WTC11 (cell line): ENCODE measurements at regions not wholly inside any gene's neighbourhood (a gene's known extent, or its start where the extent isn't known, plus 50 kb on each side); places are given as distances from the start of the nearest gene placed in this dataset.

ENCODE experiments used
- ATAC-seq: fragments of 200-7000 bp; cut with Tn5 transposase; 2 replicates; pipeline ENCODE4 v1.10.0; 2021; ENCODE audit warnings: mild to moderate bottlenecking, moderate library complexity
- CTCF ChIA-PET: fragments of 300-600 bp; sonication (Branson Sonifier 250); formaldehyde crosslinking; loops from one replicate; lab custom pipeline; 2021; ENCODE audit warnings: antibody characterized with exemption; lab: Charles Lee
- POLR2A ChIA-PET: fragments of 350-600 bp; sonication (Branson Sonifier 250); formaldehyde crosslinking; loops from one replicate; lab custom pipeline; 2021; ENCODE audit warnings: antibody characterized with exemption; lab: Charles Lee
- DNase-seq: peaks from one replicate; pipeline ENCODE4 v3.0.0; 2021; ENCODE audit warnings: low spot score
- H3K27ac Mint-ChIP-seq: 2 replicates; pipeline ENCODE4 v1.8.0; 2021; ENCODE audit warnings: mixed read lengths
- H3K27me3 Mint-ChIP-seq: 2 replicates; pipeline ENCODE4 v1.8.0; 2021; ENCODE audit warnings: low read depth, mild to moderate bottlenecking, moderate library complexity, mixed read lengths
- H3K36me3 Mint-ChIP-seq: 2 replicates; pipeline ENCODE4 v1.8.0; 2021; ENCODE audit warnings: mixed read lengths
- H3K4me1 Mint-ChIP-seq: 2 replicates; pipeline ENCODE4 v1.8.0; 2022; ENCODE audit warnings: mixed read lengths
- H3K4me3 Mint-ChIP-seq: 2 replicates; pipeline ENCODE4 v1.8.0; 2021; ENCODE audit warnings: mild to moderate bottlenecking, moderate library complexity, mixed read lengths
- H3K9me3 Mint-ChIP-seq: 2 replicates; pipeline ENCODE4 v1.8.0; 2021; ENCODE audit warnings: mixed read lengths
- CREB1 ChIP-seq: sonication (generic); formaldehyde crosslinking; IDR thresholded peaks from 2 replicates; pipeline ENCODE4 v1.8.0; 2023; ENCODE audit warnings: mild to moderate bottlenecking, missing genetic modification reagents
- GRHL2 ChIP-seq: fragments of 250-450 bp; sonication (Bioruptor Pico); IDR thresholded peaks from 2 replicates; pipeline ENCODE4 v1.8.0; 2022; ENCODE audit warnings: mild to moderate bottlenecking, moderate library complexity; ENCODE audit not compliant: insufficient replicate concordance, severe bottlenecking
- KAT7 ChIP-seq: sonication (generic); formaldehyde crosslinking; IDR thresholded peaks from 2 replicates; pipeline ENCODE4 v1.8.1; 2023; ENCODE audit warnings: missing genetic modification reagents, mild to moderate bottlenecking, borderline replicate concordance
- NFATC4 ChIP-seq: fragments of 250-450 bp; sonication (Bioruptor Pico); IDR thresholded peaks from 2 replicates; pipeline ENCODE4 v1.9.0; 2021; ENCODE audit warnings: mild to moderate bottlenecking
- NFYB ChIP-seq: sonication (generic); formaldehyde crosslinking; conservative IDR thresholded peaks from 2 replicates; pipeline ENCODE4 v1.8.0; 2022; ENCODE audit warnings: low read depth, missing genetic modification reagents
- RORB ChIP-seq: fragments of 250-450 bp; sonication (Bioruptor Pico); IDR thresholded peaks from 2 replicates; pipeline ENCODE4 v1.9.0; 2021; ENCODE audit warnings: mild to moderate bottlenecking
- SP1 ChIP-seq: sonication (generic); formaldehyde crosslinking; conservative IDR thresholded peaks from 2 replicates; pipeline ENCODE4 v1.8.1; 2022; ENCODE audit warnings: missing genetic modification reagents
- TCF7 ChIP-seq: sonication (generic); formaldehyde crosslinking; IDR thresholded peaks from 2 replicates; pipeline ENCODE4 v1.8.0; 2022; ENCODE audit warnings: mild to moderate bottlenecking, low read depth, missing genetic modification reagents, moderate library complexity
- TP53 ChIP-seq: sonication (generic); formaldehyde crosslinking; IDR thresholded peaks from 2 replicates; pipeline ENCODE4 v1.8.1; 2023; ENCODE audit warnings: mild to moderate bottlenecking, missing genetic modification reagents
- ZNF138 ChIP-seq: sonication (generic); formaldehyde crosslinking; conservative IDR thresholded peaks from 2 replicates; pipeline ENCODE4 v1.8.1; 2022; ENCODE audit warnings: mild to moderate bottlenecking, moderate library complexity, missing genetic modification reagents
- ZNF317 ChIP-seq: sonication (generic); formaldehyde crosslinking; IDR thresholded peaks from 2 replicates; pipeline ENCODE4 v1.8.1; 2023; ENCODE audit warnings: low read depth, mild to moderate bottlenecking, moderate library complexity, missing genetic modification reagents, borderline replicate concordance
- ZNF416 ChIP-seq: fragments of 250-450 bp; sonication (Bioruptor Pico); IDR thresholded peaks from 2 replicates; pipeline ENCODE4 v1.9.0; 2021; ENCODE audit warnings: mild to moderate bottlenecking, inconsistent platforms
- ZNF671 ChIP-seq: fragments of 250-450 bp; sonication (Bioruptor Pico); IDR thresholded peaks from 2 replicates; pipeline ENCODE4 v1.8.0; 2021; ENCODE audit warnings: mild to moderate bottlenecking
- TF ChIP-seq, protein P1 (sequence below): fragments of 250-450 bp; sonication (Bioruptor Pico); IDR thresholded peaks from 2 replicates; pipeline ENCODE4 v1.9.0; 2021; ENCODE audit warnings: mild to moderate bottlenecking, borderline replicate concordance
- TF ChIP-seq, protein P2 (sequence below): sonication (generic); formaldehyde crosslinking; IDR thresholded peaks from 2 replicates; pipeline ENCODE4 v1.8.1; 2022; ENCODE audit warnings: low read depth, missing genetic modification reagents, borderline replicate concordance
- TF ChIP-seq, protein P3 (sequence below): fragments of 250-450 bp; sonication (Bioruptor Pico); IDR thresholded peaks from 2 replicates; pipeline ENCODE4 v1.8.0; 2021; ENCODE audit warnings: mild to moderate bottlenecking
- TF ChIP-seq, protein P4 (sequence below): fragments of 250-450 bp; sonication (Bioruptor Pico); IDR thresholded peaks from 2 replicates; pipeline ENCODE4 v2.1.2; 2022; ENCODE audit warnings: mild to moderate bottlenecking, moderate library complexity

DNA sequence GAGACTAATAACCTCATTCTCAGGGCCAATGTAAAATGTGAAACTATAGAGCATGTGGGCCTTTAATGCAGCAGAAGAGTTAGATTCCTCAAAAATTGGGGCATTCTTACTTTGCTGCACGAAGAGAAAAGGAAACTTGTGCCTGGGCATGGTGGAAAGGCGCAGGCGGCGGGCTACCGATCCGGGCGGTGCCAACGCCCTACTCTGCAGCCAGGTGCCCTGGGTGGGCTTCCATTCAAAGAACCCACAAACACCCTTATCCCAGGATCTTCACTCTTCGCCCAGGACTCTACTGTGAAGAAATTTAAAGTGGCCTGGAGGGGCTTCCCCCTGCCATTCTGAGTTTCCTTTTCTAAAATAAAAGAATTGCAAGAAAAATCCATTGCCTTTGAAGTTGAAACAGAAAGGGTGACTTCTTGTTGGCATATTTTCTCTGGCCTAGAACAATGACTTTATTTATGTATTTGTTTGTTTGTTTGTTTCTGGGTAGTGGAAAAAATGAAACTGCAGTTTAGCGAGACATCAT is 124.9 kb downstream of the TMEM161B start (continued):
- TF ChIP-seq, protein P1, sequence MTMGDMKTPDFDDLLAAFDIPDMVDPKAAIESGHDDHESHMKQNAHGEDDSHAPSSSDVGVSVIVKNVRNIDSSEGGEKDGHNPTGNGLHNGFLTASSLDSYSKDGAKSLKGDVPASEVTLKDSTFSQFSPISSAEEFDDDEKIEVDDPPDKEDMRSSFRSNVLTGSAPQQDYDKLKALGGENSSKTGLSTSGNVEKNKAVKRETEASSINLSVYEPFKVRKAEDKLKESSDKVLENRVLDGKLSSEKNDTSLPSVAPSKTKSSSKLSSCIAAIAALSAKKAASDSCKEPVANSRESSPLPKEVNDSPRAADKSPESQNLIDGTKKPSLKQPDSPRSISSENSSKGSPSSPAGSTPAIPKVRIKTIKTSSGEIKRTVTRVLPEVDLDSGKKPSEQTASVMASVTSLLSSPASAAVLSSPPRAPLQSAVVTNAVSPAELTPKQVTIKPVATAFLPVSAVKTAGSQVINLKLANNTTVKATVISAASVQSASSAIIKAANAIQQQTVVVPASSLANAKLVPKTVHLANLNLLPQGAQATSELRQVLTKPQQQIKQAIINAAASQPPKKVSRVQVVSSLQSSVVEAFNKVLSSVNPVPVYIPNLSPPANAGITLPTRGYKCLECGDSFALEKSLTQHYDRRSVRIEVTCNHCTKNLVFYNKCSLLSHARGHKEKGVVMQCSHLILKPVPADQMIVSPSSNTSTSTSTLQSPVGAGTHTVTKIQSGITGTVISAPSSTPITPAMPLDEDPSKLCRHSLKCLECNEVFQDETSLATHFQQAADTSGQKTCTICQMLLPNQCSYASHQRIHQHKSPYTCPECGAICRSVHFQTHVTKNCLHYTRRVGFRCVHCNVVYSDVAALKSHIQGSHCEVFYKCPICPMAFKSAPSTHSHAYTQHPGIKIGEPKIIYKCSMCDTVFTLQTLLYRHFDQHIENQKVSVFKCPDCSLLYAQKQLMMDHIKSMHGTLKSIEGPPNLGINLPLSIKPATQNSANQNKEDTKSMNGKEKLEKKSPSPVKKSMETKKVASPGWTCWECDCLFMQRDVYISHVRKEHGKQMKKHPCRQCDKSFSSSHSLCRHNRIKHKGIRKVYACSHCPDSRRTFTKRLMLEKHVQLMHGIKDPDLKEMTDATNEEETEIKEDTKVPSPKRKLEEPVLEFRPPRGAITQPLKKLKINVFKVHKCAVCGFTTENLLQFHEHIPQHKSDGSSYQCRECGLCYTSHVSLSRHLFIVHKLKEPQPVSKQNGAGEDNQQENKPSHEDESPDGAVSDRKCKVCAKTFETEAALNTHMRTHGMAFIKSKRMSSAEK (CRISPR knock-in tag): no peak
- TF ChIP-seq, protein P2, sequence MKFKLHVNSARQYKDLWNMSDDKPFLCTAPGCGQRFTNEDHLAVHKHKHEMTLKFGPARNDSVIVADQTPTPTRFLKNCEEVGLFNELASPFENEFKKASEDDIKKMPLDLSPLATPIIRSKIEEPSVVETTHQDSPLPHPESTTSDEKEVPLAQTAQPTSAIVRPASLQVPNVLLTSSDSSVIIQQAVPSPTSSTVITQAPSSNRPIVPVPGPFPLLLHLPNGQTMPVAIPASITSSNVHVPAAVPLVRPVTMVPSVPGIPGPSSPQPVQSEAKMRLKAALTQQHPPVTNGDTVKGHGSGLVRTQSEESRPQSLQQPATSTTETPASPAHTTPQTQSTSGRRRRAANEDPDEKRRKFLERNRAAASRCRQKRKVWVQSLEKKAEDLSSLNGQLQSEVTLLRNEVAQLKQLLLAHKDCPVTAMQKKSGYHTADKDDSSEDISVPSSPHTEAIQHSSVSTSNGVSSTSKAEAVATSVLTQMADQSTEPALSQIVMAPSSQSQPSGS (CRISPR knock-in tag): no peak
- TF ChIP-seq, protein P3, sequence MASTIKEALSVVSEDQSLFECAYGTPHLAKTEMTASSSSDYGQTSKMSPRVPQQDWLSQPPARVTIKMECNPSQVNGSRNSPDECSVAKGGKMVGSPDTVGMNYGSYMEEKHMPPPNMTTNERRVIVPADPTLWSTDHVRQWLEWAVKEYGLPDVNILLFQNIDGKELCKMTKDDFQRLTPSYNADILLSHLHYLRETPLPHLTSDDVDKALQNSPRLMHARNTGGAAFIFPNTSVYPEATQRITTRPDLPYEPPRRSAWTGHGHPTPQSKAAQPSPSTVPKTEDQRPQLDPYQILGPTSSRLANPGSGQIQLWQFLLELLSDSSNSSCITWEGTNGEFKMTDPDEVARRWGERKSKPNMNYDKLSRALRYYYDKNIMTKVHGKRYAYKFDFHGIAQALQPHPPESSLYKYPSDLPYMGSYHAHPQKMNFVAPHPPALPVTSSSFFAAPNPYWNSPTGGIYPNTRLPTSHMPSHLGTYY: no peak
- no peak for TF ChIP-seq TCF7 (CRISPR knock-in tag)
- TF ChIP-seq ZNF416 (CRISPR knock-in tag): no peak
- no peak for TF ChIP-seq SP1
- no peak for TF ChIP-seq ZNF317 (CRISPR knock-in tag)

DNA sequence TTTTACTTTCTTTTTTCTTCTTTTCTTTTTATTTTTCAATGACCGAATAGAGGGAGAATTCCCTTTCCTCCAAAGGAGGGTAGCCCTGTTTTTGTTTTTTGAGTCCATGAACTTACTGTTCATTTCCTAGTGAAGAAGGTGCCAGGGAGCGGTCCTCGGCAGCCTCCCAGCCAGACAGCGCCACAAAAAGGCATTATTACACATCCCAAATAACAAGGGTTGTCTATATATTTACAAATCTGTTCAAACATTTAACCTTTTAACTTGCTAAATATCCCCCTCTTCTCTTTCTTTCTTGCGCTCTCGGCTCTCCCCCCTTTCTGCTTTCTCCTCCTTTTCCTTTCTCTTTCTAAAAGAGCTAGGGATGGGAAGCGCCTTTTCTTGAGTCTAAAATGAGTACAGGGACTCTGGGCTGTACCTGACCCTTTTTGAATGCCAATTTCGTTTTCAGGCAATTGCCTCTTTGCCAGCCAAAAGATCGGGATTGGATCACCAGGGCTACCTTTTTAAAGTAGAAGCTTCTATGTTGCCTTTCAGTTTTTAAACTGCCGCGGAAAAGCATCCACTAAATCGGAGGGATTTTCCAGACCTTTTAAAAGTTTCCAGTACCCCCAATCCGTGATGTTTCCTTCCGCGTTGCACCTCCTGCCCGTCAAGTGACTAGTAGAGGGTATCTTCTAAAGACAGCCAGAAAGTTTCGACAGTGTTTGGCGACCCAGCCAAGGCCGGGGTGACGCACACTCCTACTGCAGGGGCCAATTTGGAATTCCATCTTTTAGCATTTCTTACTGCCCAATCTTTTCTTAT is 125.6 kb downstream of the TMEM161B start:
- no peak for DNase-seq
- H3K27me3 Mint-ChIP-seq: peaks cover 11% of the 10 kb centered on the region; the same call in 1 of the 2 replicates
- ChIA-PET CTCF (interaction anchor here (0.8 to 1.0 kb wide), 2 partner anchors 47 to 548 kb away, joined by 3 read pairs; no protein-coding TSS in a partner anchor), POLR2A (no interaction called here)
- H3K36me3 Mint-ChIP-seq: no peaks in the 10 kb centered on the region
- TF ChIP-seq KAT7 (CRISPR knock-in tag) (no peak), ZNF317 (CRISPR knock-in tag) (no peak), GRHL2 (CRISPR knock-in tag) (no peak), ZNF671 (CRISPR knock-in tag) (no peak), ZNF138 (CRISPR knock-in tag) (no peak), TP53 (CRISPR knock-in tag) (no peak), NFATC4 (CRISPR knock-in tag) (no peak), NFYB (CRISPR knock-in tag) (no peak), CREB1 (CRISPR knock-in tag) (no peak), RORB (CRISPR knock-in tag) (no peak)
- TF ChIP-seq, protein P1 (CRISPR knock-in tag): no peak
- TF ChIP-seq, protein P4, sequence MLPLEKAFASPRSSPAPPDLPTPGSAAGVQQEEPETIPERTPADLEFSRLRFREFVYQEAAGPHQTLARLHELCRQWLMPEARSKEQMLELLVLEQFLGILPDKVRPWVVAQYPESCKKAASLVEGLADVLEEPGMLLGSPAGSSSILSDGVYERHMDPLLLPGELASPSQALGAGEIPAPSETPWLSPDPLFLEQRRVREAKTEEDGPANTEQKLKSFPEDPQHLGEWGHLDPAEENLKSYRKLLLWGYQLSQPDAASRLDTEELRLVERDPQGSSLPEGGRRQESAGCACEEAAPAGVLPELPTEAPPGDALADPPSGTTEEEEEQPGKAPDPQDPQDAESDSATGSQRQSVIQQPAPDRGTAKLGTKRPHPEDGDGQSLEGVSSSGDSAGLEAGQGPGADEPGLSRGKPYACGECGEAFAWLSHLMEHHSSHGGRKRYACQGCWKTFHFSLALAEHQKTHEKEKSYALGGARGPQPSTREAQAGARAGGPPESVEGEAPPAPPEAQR: no peak
- TF ChIP-seq, all 79 proteins: peak for 0
- Mint-ChIP-seq H3K9me3 (no peaks in the 10 kb centered on the region), H3K4me3 (no peak overlapping the region), H3K4me1 (peaks cover 13% of the 10 kb centered on the region; the same call in 1 of the 2 replicates), H3K27ac (no peak overlapping the region)
- ATAC-seq: no peak
